HL-60 (cell line): ENCODE measurements at regions not wholly inside any gene's neighbourhood (a gene's known extent, or its start where the extent isn't known, plus 50 kb on each side); places are given as distances from the start of the nearest gene placed in this dataset.

Experiments
- POLR2AphosphoS5 ChIP-seq: IDR thresholded peaks from 2 replicates; pipeline ENCODE4 v1.6.1; 2012; ENCODE audit warnings: low read depth
- TF ChIP-seq, protein P1 (sequence below): IDR thresholded peaks from one replicate; pipeline ENCODE4 v1.5.1; 2011; ENCODE audit warnings: low read length, control low read depth, inconsistent platforms; ENCODE audit not compliant: insufficient read depth
- TF ChIP-seq, protein P2 (sequence below): IDR thresholded peaks from 2 replicates; pipeline ENCODE4 v1.6.1; 2012; ENCODE audit warnings: low read depth; ENCODE audit not compliant: insufficient replicate concordance

DNA sequence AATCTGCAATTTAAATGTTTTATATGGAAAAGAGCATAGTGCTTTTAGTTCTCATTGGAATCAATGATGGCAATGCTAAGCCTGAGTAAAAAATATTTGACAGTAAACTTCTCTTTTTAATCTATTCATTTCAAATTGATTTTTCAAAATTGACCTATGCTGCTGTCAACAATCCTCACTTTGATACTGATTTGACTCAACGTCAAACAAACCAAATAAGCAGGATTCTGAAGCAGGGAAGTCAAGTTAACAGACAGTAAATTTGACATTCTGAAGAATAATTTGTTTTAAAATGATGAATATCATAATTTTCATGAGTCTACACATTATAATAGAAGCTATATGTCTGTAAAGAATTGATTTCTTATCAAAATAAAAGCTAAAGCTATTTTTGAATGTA is 1053.1 kb downstream of the DIPK2A start:
- TF ChIP-seq, protein P1, sequence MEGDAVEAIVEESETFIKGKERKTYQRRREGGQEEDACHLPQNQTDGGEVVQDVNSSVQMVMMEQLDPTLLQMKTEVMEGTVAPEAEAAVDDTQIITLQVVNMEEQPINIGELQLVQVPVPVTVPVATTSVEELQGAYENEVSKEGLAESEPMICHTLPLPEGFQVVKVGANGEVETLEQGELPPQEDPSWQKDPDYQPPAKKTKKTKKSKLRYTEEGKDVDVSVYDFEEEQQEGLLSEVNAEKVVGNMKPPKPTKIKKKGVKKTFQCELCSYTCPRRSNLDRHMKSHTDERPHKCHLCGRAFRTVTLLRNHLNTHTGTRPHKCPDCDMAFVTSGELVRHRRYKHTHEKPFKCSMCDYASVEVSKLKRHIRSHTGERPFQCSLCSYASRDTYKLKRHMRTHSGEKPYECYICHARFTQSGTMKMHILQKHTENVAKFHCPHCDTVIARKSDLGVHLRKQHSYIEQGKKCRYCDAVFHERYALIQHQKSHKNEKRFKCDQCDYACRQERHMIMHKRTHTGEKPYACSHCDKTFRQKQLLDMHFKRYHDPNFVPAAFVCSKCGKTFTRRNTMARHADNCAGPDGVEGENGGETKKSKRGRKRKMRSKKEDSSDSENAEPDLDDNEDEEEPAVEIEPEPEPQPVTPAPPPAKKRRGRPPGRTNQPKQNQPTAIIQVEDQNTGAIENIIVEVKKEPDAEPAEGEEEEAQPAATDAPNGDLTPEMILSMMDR: no peak
- no peak for TF ChIP-seq POLR2AphosphoS5
- TF ChIP-seq, protein P2, sequence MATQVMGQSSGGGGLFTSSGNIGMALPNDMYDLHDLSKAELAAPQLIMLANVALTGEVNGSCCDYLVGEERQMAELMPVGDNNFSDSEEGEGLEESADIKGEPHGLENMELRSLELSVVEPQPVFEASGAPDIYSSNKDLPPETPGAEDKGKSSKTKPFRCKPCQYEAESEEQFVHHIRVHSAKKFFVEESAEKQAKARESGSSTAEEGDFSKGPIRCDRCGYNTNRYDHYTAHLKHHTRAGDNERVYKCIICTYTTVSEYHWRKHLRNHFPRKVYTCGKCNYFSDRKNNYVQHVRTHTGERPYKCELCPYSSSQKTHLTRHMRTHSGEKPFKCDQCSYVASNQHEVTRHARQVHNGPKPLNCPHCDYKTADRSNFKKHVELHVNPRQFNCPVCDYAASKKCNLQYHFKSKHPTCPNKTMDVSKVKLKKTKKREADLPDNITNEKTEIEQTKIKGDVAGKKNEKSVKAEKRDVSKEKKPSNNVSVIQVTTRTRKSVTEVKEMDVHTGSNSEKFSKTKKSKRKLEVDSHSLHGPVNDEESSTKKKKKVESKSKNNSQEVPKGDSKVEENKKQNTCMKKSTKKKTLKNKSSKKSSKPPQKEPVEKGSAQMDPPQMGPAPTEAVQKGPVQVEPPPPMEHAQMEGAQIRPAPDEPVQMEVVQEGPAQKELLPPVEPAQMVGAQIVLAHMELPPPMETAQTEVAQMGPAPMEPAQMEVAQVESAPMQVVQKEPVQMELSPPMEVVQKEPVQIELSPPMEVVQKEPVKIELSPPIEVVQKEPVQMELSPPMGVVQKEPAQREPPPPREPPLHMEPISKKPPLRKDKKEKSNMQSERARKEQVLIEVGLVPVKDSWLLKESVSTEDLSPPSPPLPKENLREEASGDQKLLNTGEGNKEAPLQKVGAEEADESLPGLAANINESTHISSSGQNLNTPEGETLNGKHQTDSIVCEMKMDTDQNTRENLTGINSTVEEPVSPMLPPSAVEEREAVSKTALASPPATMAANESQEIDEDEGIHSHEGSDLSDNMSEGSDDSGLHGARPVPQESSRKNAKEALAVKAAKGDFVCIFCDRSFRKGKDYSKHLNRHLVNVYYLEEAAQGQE: no peak
